Muscle layer of colon (tissue), 2 donors: ENCODE measurements at regions not wholly inside any gene's neighbourhood (a gene's known extent, or its start where the extent isn't known, plus 50 kb on each side); places are given as distances from the start of the nearest gene placed in this dataset.

Experiments used
- H3K27ac ChIP-seq: one replicate; pipeline ENCODE4 v1.7.0; 2013; ENCODE audit warnings: low read depth, mild to moderate bottlenecking, low read length, moderate library complexity
- H3K27me3 ChIP-seq, 2 donors: one replicate each; pipeline ENCODE4 v1.7.0; 2013; ENCODE audit warnings: low read length in 2 of 2, mild to moderate bottlenecking in 2 of 2; ENCODE audit not compliant: insufficient read depth in 2 of 2, control insufficient read depth in 1 of 2
- H3K36me3 ChIP-seq: one replicate; pipeline ENCODE4 v1.7.0; 2013; ENCODE audit warnings: mild to moderate bottlenecking, low read length; ENCODE audit not compliant: insufficient read depth
- H3K4me1 ChIP-seq: one replicate; pipeline ENCODE4 v1.7.0; 2013; ENCODE audit warnings: mild to moderate bottlenecking, low read length; ENCODE audit not compliant: insufficient read depth
- H3K4me3 ChIP-seq, 2 donors: one replicate each; pipeline ENCODE4 v1.7.0; 2013; ENCODE audit warnings: low read length in 2 of 2, low read depth in 1 of 2, mild to moderate bottlenecking in 1 of 2, moderate library complexity in 1 of 2
- H3K9ac ChIP-seq: one replicate; pipeline ENCODE4 v1.7.0; 2013; ENCODE audit warnings: low read length
- H3K9me3 ChIP-seq: one replicate; pipeline ENCODE4 v1.7.0; 2013; ENCODE audit warnings: mild to moderate bottlenecking, low read length
- donor health status: abdominal sarcoma.
- donor health status: Adenocarcinoma of cecum.

DNA sequence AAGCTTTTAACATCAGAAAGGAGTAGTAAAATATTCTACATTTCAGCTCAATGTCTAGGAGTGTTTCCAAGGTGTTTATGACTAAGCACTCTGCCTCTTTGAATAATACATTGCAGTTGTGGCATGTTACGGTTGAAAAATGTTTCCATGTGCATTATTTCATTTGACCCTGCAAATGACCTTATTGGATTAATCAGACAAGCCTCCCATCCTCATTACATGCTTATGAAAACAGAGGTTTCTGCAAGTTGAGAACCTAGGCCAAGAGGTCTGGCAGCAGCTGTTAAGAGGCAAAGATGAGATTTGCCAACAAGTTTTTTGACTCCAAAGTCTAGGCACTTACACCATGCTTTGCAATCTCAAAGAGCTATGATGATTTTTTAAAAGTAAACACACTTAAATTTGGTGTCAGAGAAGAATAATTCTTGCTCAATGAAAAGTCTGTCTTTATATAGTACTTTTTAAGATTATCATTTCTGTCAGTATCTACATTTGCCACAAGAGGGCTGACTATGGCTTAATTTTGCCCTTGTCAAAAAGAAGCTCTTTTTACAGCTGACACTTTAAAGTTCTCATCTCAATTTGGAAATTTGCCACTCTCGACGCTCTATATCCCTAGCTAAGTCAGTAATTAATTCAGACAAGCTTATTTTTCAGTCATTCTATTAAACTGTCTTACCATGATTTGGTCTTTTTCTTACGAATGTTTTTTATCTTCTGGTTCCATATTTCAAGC is 260.6 kb downstream of the PAX3 start:
- Histone ChIP-seq H3K4me1 (peaks cover 9% of the 10 kb centered on the region), H3K27ac (no peak overlapping the region), H3K36me3 (no peaks in the 10 kb centered on the region), H3K4me3 (no peak overlapping the region), H3K9me3 (no peaks in the 10 kb centered on the region), H3K9ac (no peak overlapping the region), H3K27me3 (no peaks in the 10 kb centered on the region)

DNA sequence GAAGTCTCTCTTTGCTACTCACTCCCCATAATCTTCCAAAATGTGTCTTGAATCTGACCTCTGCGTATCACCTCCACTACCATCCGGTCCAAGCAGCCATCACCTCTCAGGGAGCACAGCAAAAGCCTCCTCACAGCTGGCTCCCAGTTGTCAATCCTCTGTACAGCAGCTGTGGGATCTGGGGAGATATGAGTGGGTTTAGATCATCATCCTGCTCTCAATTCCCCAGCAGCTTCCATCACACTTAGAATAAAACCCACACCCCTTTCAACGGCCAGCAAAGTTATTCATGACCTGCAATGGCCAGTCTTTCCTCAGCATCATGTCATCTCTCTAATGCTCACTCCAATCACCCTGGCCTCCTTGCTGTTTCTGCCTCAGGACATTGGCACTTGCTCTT is 261.6 kb downstream of the PAX3 start:
- no peak overlapping the region for H3K4me3 ChIP-seq
- no peak overlapping the region for H3K9ac ChIP-seq
- H3K36me3 ChIP-seq, result no peaks in the 10 kb centered on the region
- peaks cover 9% of the 10 kb centered on the region for H3K4me1 ChIP-seq
- no peak overlapping the region for H3K27ac ChIP-seq
- no peaks in the 10 kb centered on the region for H3K27me3 ChIP-seq
- H3K9me3 ChIP-seq, result no peaks in the 10 kb centered on the region

DNA sequence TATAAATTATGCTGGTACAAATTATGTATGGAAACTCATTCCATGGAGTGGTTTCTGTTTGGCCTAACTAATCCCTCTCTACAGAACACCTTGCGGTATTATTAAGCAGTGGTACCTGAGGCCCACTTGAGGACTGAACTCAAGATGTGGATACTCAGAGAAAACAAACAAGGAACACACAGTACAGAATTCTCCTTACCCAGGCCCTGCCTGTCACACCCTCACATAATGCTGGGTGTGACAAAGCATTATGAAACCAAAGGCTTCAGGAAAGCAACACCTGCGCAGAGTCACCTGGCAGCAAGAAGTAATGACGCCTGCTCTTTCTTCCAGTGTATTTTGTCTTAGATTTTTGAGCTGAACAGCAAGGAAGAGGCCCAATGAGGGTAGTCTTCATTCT is 264.7 kb downstream of the PAX3 start:
- Histone ChIP-seq H3K27ac (no peak overlapping the region), H3K4me1 (peaks cover 9% of the 10 kb centered on the region), H3K36me3 (no peaks in the 10 kb centered on the region), H3K27me3 (no peaks in the 10 kb centered on the region), H3K9me3 (no peaks in the 10 kb centered on the region), H3K4me3 (no peak overlapping the region), H3K9ac (no peak overlapping the region)

DNA sequence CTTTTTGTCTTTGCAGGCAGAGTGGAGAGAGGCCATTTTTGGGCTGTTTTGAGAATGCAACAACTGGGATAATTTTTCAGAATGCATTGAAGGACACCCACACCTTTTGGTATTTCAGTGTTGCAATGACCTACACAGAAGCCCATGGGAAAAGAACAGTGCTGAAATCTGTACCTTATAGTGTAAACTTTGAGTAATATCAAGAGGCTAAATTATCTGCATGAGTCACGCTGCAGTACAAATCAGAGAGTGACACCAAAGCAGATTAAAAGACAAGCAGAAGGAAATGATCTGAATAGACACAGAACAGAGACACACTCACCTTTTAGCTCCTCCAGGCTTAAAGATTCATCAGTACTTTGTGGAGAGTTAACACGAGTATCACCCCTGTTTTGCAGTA is 265.3 kb downstream of the PAX3 start:
- no peaks in the 10 kb centered on the region for H3K9me3 ChIP-seq
- no peaks in the 10 kb centered on the region for H3K27me3 ChIP-seq
- H3K36me3 ChIP-seq, result no peaks in the 10 kb centered on the region
- no peak overlapping the region for H3K27ac ChIP-seq
- H3K4me1 ChIP-seq, result peaks cover 9% of the 10 kb centered on the region
- H3K9ac ChIP-seq, result no peak overlapping the region
- no peak overlapping the region for H3K4me3 ChIP-seq

GRCh38 chr2:222025881-222026271 is 272.9 kb downstream of the PAX3 start:
- Histone ChIP-seq H3K36me3 (no peaks in the 10 kb centered on the region), H3K9me3 (no peaks in the 10 kb centered on the region), H3K27me3 (no peaks in the 10 kb centered on the region), H3K4me1 (no peaks in the 10 kb centered on the region), H3K9ac (no peak overlapping the region), H3K27ac (no peak overlapping the region), H3K4me3 (no peak overlapping the region)

GRCh38 chr2:222024932-222025880 is 273.6 kb downstream of the PAX3 start:
- Histone ChIP-seq H3K27ac (no peak overlapping the region), H3K36me3 (no peaks in the 10 kb centered on the region), H3K4me1 (no peaks in the 10 kb centered on the region), H3K9ac (no peak overlapping the region), H3K27me3 (no peaks in the 10 kb centered on the region), H3K9me3 (no peaks in the 10 kb centered on the region), H3K4me3 (no peak overlapping the region)

DNA sequence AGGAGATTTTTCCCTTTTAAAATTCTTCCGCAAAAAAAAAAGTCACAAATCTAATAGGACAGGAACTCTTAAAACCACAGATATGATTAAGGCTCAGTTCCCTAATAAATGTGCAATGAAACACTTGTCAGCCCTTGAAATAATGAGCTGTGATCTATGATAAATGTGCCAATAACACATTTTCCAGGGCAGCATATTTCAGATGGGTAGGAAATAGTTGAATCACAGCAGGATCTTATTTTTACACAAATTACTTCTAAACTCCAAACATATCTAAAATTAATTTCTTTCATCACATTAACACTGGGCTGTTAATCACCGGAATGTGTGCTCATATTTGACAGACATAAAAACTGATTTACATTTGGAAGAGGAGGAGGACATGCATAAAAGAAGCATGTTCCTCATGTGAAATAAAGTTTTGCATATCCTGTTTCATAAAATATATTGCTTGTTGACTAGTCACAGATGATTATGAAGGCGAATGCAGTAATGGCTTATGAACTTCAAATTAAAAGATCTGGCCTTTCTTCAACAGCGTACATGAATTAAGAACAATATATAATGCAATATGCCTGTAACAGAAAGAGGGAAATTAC is 281.4 kb downstream of the PAX3 start:
- H3K4me3 ChIP-seq, result no peak overlapping the region
- H3K36me3 ChIP-seq, result no peaks in the 10 kb centered on the region
- no peak overlapping the region for H3K9ac ChIP-seq
- H3K4me1 ChIP-seq, result no peaks in the 10 kb centered on the region
- no peak overlapping the region for H3K27ac ChIP-seq
- H3K9me3 ChIP-seq, result no peaks in the 10 kb centered on the region
- H3K27me3 ChIP-seq, result no peaks in the 10 kb centered on the region

GRCh38 chr2:222013889-222014288 is 284.9 kb downstream of the PAX3 start:
- Histone ChIP-seq H3K27me3 (no peaks in the 10 kb centered on the region), H3K9me3 (no peaks in the 10 kb centered on the region), H3K4me1 (no peaks in the 10 kb centered on the region), H3K9ac (no peak overlapping the region), H3K27ac (no peak overlapping the region), H3K36me3 (no peaks in the 10 kb centered on the region), H3K4me3 (no peak overlapping the region)

- no peaks in the 10 kb centered on the region for H3K27me3 ChIP-seq
These were observed 298.5 kb downstream of the PAX3 start for GRCh38 chr2:222000326-222000725.

GRCh38 chr2:221999717-222000116 is 299.1 kb downstream of the PAX3 start:
- H3K36me3 ChIP-seq, result no peaks in the 10 kb centered on the region
- H3K4me1 ChIP-seq, result no peaks in the 10 kb centered on the region
- no peaks in the 10 kb centered on the region for H3K9me3 ChIP-seq
- no peak overlapping the region for H3K4me3 ChIP-seq
- H3K27me3 ChIP-seq, result no peaks in the 10 kb centered on the region
- no peak overlapping the region for H3K27ac ChIP-seq
- H3K9ac ChIP-seq, result no peak overlapping the region

More at GRCh38 chr2:222000326-222000725, 298.5 kb downstream of the PAX3 start:
- Histone ChIP-seq H3K9me3 (no peaks in the 10 kb centered on the region), H3K4me1 (no peaks in the 10 kb centered on the region), H3K36me3 (no peaks in the 10 kb centered on the region), H3K27ac (no peak overlapping the region), H3K9ac (no peak overlapping the region), H3K4me3 (no peak overlapping the region)

DNA sequence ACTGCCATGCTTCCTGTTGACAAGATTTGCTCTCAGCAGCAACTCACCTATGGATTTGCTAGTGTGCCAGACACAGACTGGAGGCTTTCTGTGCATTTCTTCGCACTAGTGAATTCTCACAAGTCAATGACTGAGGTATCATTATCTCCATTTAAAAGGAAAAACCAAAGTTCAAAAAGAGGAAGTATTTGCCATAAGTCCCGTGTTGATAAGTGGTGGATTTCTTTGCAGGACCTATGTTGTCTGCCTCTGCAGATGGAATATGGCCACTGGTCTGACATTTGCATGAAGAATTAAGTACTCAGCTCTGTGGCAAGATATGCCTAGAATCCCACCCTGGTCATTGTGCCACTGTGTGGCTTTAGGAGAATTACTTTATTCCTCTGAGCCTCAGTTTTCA is 299.6 kb downstream of the PAX3 start:
- H3K9me3 ChIP-seq, result no peaks in the 10 kb centered on the region
- H3K27me3 ChIP-seq, result no peaks in the 10 kb centered on the region
- H3K27ac ChIP-seq, result no peak overlapping the region
- H3K4me1 ChIP-seq, result no peaks in the 10 kb centered on the region
- H3K36me3 ChIP-seq, result no peaks in the 10 kb centered on the region
- no peak overlapping the region for H3K9ac ChIP-seq
- no peak overlapping the region for H3K4me3 ChIP-seq
